CD4-positive, alpha-beta T cell treated with Interleukin-15 for 1 hour (primary cell): ENCODE measurements at regions not wholly inside any gene's neighbourhood (a gene's known extent, or its start where the extent isn't known, plus 50 kb on each side); places are given as distances from the start of the nearest gene placed in this dataset.

Experiments
- DNase-seq: peaks from one replicate; pipeline ENCODE4 v3.0.0-alpha.2; 2020

GRCh38 chr2:150640039-150640438 is 152.6 kb upstream of the RND3 start:
- DNase-seq: no peak

- no peak for DNase-seq
Observed at GRCh38 chr2:150639383-150639782, 151.9 kb upstream of the RND3 start.

- DNase-seq: no peak
Observed at GRCh38 chr2:150631236-150631821, 143.9 kb upstream of the RND3 start.

- DNase-seq: no peak
Observed at GRCh38 chr2:150630587-150631235, 143.2 kb upstream of the RND3 start.

GRCh38 chr2:150627526-150627925 is 140.1 kb upstream of the RND3 start:
- no peak for DNase-seq

DNA sequence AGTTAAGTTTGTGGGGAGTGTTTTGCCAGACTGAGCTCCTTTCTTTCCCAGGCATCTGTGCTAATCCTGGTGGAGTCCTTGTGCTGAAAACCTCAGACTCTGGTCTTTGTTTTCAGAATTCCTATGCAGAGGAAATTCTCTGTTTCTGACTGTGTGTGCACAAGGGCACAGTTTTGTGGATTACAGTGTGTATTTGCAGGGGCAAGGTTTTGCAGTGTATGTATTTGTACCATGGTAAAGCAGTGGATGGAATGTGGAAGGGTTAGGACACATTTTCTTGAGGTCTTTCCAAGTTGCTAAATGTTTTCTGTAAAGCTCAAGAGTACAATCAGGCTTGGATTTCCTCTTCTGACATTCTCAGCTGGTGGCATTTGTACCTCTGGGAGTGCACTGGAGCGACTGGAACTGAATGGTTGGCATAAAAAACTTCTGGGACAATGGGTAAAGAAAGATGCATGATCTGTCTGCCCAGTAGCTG is 139.5 kb upstream of the RND3 start:
- no peak for DNase-seq

DNA sequence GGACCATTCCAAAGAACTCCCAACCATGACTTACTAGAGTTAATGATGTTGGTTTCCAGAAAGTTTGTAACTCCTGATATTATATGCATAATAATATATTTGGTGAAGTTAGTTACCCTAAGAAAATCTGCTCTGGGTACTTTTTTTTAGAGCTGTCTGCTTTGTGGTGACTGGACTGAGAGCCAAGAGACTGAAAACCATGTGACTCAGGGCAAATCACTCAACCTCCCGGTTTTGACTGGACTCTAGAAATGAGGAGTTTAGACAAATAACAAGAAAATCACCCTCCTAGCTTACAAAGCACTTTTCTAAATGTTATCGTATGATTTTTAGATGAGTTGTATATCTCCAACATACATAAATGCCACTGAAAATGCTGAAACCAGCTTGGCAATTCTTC is 138.3 kb upstream of the RND3 start:
- no peak for DNase-seq

DNA sequence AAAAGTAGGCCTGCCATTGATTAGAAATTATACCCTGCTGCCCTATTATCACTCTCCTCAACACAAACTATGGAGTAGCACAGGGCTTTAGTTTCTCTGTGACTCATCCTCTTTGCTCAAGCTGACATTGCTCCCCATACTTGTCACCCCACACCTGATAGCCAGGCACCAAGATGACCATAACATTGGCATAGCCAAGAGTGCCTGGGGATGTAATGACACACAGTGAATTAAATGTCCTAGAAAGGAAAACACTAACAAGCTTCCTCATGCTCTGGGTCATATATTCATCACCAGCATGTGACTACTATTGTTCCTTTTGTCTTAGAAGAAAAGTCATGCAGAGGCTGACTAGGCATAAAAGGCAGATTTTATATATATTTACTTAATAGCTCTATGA is 137.8 kb upstream of the RND3 start:
- DNase-seq: no peak

DNA sequence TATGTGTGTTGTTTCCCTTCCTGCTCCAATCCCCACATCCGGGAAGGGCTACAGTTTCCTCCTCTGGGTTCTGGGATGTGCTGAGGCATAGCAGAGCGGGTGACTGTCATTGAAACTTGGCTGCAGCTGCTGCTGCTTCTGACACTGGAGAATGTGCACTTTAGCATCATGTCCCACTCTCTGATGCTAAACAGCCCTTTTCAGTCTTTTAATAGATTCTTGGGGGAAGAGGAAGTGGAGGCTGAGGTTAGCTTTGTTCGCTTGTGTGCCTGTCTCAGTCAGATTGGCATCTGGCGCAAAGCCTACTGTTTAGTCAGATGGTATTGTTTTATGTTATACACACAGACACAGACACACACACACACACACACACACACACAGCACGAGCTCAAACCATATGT is 136.5 kb upstream of the RND3 start:
- no peak for DNase-seq

DNA sequence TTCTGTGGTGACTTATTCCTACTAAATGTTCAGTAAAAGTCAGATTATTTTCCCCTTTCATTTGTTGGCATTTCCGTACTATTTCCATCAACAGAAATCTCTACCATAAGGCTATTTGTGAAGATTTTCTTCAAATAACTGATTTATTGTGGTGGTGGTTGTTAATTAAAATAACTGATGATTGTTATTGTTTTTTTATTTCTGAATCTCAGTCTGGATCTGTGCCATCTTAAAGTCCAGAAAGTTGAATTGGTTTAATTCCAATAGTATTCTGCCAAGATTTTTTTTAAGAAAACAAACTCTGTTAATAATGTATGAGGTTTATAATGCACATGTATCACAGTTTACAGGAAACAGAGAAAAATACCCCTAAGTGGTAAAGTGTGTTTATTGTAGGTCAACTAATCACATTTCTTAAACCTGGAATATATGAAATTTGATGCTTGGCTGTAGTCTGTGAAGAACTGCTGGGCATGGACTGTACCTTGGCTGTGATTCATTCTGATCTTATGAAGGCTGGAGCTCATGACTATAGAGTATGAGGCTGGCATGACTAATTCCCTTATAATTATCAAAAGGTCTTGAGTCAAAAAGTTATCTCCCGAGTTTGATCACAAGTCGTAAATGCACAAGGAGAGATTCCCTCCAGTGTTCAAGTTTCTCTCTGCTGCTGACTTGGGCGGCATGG is 134.2 kb upstream of the RND3 start:
- no peak for DNase-seq

GRCh38 chr2:150620855-150621254 is 133.4 kb upstream of the RND3 start:
- no peak for DNase-seq

DNA sequence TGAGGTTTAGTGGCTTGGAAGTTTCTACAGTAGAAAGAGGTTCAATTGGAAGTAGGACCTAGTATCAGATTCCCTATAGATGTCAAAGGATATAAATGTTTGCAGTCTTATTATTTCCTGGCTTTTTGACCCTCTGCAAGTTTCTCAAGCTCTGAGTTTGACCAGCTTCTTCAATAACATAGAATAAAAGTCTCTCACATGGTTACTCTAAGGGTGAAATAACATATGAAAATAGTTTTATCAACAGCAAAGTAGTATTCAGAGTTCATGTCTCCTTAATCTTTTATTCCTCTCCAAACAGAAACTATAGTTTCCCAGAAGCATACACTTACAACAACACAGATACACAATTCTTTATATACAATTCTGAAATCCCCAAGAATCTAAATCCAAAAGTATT is 132.9 kb upstream of the RND3 start:
- no peak for DNase-seq

DNA sequence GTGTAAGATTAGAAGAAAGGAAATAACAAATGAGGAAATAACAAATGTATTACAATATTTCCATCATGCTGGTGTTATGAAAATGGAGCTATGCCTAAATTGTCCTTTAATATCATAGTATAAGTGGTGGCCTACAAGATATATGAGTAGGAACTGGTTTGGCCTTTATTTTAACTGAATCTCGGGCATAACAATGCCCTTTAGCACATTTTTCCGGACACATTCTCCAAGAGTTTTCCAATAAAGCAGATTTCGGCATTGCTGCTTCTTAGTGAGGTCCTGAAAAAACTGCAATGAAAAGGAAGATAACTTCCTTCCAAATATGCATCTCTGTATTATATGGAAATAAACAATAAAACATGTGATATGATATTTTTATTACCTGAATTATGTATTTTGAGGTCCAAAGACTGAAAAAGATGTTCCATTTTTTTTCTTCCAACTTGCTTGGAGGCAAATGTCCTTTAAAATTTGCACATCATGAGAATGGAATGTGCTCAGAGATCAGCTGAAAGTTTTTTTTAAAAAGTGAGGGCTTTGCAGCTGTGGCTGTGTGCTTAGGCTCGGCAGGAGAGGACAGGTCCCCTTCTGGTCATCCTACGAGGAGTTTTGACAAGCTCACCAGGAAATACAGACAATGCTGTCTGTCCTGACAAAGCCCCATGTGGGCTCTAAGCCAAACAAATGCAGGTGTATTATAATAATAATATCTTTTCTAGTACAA is 132.3 kb upstream of the RND3 start:
- DNase-seq: no peak

- no peak for DNase-seq
Observed at GRCh38 chr2:150618245-150618895, 130.9 kb upstream of the RND3 start.

DNA sequence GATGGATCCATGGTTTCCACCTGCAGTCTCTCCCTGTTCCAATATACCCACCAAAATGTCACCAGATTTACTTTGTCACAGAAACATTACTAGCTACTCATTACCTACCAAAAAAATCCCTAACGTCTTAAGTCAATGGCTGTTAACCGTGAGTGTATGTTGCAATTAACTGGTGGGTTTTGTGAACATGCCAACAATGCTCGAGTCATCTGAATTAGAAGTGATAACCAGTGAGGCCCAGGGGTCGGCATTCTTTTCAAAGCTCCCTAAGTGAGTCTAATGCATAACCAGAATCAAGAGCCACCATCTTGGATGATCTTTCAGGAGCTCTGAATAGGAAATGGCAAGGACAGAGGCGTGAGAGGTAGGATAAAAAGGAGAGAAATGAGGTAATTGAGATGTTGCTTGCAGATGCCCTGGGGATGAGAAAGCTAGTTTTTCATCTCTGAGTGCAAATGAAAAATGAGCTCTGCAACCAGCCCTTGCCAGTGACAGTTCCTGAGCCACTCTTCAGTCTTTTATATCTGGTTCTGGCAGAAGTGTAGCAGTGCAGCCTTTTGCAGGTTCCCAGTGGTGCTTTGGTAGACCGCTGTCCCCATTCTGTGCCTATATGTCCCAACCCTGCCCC is 130.0 kb upstream of the RND3 start:
- no peak for DNase-seq

DNA sequence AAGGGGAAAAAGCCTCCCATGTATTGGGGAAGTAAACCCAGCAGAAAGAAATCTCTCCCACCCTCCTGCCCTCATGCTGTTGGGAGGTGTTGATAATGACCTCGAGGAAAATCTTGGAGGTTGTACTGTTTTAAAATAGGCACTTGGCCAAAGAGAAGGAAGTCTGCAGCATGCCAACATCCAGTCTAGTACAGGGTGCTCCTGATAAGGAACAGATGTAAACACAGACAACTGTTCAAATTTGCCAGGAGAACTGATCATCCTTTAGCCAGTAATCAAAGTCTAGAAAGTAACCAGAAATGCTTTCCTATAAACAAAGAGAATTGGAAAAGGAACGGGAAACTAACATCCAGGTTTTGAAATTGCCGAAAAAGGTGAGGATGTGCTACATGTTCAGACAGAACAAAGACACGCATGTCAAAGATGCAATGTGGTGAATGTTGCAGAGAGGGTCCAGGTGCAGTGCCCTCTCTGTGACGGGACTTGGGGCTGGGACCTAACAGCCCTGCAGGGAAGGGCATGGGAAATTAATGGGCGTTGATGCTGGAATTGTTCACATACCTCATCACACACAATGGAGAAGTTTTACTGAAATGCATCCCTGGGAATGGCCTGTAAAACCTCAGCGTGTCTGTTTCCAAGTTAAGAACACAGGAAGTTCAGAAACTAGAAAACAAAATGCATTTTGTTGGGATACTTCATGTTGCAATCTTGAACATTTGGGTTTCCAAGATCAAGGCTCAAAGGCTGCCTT is 125.7 kb upstream of the RND3 start:
- DNase-seq: no peak

DNA sequence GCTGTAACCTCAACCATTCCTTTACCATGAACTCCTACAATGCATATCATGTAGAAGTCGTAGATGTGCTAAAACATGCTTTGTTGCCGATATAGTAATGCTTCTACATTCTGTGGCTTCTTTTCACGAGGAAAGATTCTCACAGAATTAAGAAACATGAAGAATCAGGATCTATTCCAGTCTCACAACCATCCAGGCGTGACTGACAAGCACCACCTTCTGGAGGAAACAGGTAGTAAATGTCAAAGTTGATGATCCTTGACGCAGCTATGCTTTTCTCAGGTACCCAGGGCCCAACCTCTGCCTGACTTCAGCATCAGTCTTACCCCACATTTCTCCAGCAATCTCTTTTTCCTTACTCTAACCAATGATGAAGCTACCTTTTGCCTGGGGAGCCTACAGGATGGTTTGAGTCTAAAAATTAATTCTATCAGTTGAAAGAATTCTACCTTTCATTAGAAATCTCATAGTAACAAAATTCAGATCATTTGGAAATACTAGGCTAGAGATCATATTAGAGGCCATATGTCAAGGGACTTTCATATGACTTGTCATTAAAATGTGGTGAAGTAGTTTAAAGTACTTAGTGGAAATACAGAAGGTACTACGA is 123.3 kb upstream of the RND3 start:
- no peak for DNase-seq

- DNase-seq: no peak
Observed at GRCh38 chr2:150609831-150610582, 122.5 kb upstream of the RND3 start.

DNA sequence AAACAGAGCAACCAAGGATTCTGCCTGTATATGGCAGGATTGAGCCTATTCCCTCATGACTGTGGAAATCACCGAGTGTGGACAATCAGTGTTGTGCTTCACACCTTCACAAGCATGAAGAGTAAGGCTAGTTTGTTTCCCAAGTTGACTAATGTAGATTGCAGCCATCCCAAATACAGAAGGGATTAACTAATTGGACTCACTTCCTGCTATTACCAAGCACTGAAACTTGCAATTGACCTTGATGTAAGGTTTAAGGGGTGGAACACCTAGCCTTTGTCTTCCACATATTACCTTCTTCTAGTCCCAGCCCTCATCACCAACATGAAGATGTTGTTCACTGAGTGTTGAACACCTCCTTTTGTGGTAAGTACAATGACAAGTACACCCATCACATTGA is 120.9 kb upstream of the RND3 start:
- no peak for DNase-seq

DNA sequence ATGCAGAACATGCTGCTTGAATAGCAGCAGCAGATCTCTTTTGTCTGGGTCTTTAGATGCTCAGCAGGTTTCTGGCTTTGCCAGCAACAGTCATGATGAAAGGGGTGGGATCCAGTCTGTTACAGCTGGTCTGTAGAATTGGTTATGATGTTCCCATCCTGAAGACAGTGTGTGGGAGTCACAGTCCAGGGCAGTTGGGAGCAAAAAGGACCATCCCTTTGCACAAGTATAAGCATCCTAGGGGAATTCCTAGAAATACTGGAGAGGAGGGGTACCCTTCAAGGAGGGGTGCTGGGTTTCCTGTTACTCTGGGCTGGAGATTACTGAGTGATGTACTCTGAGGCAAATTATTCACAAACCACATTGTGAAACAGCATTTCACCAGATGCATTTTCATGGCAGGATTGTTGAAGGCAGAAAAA is 119.9 kb upstream of the RND3 start:
- no peak for DNase-seq
